IPS DF 19.7 (cell line): ENCODE measurements at regions not wholly inside any gene's neighbourhood (a gene's known extent, or its start where the extent isn't known, plus 50 kb on each side); places are given as distances from the start of the nearest gene placed in this dataset.
"Not testable (repeated sequence)": the region's sequence is repeated elsewhere in the genome, so short reads cannot be mapped to it uniquely, and the experiment has no call there.

Source experiments
- DNase-seq: peaks from one replicate; pipeline ENCODE4 v3.0.0-alpha.2; 2013; ENCODE audit warnings: low read depth, low spot score

DNA sequence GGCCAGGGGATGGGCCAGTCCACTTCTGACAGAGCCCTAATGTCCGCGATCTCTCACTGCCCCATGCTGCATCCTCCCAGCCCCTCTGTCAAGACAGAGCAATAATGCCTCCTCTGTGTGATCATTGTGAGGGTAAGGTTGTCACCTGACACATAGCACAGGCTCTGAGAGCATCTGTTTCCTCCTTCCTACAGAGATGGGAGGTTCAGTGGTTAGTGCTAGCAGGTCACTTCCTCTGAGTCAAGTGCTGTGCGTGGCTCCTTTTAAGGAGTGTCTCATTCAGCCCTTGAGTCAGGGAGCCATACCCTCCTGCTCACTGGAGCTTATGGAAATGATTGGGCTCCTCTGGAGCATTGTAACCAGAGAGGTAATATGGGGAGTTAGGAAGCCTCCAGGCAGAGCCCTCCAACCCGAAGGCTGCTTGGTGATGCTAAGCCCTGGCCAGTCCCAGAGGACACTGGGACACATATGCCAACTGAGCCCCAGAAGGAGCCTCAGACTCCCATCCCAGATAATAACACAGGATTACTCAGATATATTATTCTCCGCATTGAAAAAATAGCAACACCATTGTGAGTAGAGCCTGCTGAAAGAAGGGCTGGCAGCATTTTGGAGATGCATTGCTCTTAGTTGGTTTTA is 189.0 kb downstream of the GALNT1 start:
- no peak for DNase-seq

DNA sequence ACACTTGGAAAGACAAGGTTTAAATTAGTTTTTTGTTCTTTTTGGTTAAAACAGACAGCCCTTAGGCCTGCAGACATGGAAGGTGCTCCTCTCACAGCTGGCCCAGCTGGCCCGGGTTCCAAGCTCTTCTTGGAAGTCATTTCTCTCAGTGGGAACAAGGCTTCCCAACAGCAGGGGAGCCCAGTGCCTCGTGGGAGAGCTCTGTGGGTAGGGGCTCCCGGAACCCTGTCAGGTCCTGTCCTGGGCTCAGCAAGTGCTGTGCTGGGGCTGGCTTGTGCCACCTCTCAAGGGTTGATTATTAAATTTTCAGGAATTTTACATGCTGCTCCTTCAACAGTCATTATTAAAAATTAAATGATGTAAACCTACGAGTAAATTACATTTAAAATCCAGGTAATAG is 189.6 kb downstream of the GALNT1 start:
- DNase-seq: no peak

DNA sequence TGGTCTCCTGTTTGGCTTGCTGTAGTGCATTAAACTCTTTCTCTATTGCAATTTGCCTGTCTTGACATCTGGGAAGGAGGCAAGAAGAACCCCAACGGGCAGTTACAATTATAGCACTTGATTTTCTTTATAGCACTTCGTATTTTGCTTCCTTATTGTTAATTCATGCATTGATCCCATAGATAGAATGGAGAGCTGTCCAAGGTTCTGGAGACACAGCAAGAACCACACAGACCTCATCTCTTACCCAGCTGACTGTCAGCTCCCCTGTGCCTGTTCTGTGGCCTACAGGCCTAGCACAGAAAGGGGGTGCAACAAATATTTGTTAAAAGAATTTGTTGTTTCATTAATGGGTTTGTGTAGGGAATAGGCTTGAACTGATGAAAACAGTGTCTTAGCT is 194.3 kb downstream of the GALNT1 start:
- no peak for DNase-seq

DNA sequence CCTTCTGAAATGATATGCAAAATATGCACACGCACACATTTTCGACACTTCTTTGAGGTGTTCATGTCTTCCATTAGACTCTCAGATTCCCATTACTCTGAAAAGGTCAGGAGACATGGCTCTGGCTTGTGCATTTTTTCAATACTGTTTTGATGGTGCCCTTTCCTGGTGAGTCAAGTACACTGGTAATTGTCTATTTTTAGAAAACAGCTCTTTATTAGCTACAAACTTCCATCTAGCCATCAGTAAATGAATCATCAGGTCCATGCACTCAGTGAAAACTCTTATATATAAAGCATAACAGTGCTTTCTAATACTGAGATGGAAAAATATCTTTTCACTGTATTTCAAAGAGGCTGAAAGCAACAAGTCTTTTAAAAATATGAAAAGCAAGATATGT is 194.9 kb downstream of the GALNT1 start:
- DNase-seq: no peak

DNA sequence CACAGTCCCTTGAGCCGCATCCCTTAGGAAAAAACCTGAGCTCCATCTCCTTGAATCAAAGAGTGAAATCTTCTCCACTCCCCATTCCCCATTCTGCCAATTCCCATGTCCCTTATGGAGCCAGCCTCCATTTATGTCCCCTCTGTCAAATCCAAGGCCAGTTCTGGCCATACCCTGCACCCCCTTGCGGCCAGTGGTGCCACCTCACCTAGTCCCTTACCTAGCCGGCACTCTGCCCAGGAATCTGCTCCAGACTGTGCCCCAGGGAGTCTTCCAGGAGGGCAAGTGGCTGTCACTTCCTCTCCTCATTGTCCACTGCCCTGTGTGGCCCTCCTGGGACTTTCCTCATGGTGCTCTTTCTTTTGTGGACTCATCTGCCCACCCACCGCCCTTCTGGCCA is 195.4 kb upstream of the RMP24 start:
- no peak for DNase-seq

DNA sequence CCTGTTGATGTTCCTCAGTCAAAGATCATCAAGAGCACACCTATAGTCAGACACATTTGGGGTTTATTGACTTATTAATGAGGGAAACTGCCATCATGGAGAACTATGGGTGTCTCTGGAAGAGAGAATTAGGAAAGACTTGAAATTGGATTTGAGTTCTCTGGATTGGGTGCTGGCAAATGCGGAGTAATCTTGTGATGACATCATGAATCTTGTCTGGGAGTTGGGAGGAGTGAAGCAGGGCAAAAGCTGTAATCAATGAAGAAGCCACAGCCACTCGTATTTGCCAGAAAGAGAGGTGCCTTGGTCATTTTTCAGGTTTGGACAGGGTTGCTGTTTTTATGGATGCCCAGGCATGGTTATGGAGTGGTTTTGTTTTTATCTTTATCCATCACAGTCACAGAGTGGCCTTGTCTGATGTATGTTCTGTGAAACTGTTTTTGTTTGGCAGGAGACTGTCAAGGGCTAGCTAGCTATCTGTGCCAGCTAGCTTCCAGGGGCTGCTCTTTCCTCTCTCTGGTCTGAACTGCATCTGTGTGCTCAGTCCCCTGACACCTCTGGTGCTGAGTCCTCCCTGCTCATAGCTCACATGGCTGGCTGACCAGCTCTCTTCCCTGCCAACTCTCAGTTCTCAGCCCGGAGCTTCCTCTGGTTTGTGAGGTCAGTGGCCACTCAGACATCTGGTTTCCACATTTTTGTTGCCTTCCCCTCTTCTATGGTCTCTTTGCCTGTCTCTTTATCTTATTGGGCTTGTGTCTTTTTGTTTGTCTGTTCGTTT is 193.4 kb upstream of the RMP24 start:
- DNase-seq: no peak

DNA sequence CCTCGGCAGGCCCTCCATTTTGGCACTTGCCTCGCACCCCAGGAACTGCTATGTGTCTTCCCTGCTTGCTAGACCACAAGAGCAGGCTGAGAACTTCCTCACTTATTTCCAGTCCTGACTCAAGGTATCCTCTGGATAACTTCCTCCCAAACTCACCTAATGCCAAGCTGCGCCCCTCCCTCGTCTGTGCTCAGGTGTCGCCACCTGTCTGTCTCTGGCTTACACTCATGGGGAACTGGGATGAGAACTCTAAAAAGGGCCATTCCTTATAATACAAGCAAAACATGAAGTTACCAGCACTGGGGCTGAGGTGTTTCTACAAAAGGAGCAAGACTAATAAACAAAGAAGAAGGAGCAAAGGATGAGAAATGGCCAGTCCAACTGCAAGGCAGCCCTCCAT is 191.5 kb upstream of the RMP24 start:
- no peak for DNase-seq

DNA sequence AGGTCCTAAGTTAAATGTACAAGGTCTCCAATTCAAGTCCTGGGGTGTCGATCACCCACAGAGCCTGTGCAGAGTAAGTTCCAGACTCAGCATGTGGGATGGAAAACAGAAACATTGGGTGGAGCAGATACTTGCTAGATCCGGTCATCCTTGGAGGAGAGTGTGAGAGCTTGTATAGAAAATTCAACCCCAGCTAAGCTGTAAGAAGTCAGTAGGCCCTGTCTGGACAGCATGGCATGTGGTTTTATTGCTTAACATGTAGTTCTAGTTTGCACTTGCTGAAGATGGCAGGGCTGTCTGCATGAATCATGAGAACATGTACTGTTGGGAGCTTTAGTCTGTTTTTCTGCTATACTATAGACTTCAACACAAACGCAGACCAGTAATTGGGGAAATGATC is 189.6 kb upstream of the RMP24 start:
- DNase-seq: no peak

DNA sequence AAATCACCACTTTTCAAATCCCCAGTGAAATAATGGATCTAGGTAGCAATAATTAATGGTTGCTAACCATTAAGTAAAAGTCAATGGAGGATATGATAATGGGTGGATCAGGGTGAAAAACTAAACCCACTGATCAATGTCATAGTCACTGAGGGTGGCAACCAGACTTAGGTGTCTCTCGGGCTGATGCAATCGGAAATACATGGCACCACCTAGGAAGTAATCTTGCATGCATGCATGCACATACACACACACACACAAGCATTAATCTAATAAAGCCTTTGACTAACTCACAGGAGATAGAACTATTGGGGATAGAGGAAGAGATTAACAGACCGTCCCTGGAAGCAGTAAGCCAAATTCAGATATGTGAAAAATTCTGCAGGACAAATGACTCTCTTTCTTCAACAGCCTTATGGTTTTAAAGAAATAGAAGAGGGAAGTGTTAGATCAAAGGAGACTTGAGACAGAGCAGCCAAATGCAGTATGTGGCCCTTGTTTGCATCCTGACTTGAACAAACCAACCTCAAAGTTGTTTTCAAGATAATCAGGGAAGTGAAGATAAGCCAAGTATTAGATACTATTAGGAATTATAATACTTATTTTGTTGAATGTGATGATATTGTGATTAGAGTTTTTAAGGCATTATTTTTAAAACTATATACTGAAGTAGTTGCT is 186.0 kb upstream of the RMP24 start:
- DNase-seq: no peak

DNA sequence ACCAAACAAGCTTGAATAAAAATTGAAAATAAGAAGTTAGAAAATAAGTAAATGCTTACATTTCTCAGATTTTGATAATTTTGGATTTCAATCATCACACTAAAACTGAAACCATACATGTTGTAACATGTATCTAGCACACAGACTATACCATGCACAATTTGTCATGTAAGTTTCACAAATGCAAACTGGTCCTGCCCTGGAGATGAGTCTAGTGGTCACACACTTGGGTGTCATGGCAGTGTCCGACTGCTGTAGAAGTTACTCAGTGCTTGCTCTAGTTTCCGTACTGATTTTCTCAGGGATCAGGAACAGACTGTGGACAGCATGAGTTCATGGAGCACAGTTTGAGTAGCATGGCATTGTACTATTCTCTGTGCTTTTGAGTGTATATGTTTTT is 182.9 kb upstream of the RMP24 start:
- DNase-seq: no peak

DNA sequence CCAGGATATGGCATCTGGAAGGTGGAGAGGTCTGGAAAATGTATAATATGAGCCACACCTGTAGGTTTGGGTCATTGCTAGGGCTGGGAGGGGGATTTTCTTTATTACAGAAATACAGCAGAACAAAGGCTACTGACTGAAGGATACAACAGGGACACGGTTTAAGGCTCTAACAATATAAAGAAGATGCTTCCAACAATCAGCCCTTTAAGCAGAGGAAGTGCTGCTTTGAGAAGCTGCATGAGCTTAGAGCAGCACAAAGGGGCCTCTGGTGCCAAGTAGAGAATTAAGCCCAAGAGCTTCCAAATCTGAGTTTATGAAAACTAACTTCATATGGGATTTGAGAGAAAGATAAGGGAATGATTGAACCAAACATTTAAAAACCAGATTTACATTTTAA is 174.5 kb upstream of the RMP24 start:
- DNase-seq: no peak

DNA sequence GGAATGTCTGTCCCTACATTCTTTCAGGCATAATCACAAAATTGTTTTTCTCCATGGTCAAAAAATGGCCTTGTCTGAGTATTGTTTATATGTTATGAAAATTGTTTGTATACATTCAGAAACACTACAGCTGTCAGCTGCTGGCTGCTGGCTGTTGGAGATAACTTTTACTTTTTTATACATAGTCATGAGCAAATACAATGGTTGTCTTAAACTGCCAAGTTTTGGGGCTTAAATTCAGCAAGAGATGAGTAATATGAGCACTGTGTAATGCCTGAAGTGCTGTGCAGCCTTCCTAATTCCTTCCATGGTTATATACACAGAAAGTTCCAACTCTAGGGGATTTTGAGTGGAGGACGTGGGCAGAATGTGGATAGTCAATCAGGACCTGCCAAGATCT is 168.9 kb upstream of the RMP24 start:
- no peak for DNase-seq

DNA sequence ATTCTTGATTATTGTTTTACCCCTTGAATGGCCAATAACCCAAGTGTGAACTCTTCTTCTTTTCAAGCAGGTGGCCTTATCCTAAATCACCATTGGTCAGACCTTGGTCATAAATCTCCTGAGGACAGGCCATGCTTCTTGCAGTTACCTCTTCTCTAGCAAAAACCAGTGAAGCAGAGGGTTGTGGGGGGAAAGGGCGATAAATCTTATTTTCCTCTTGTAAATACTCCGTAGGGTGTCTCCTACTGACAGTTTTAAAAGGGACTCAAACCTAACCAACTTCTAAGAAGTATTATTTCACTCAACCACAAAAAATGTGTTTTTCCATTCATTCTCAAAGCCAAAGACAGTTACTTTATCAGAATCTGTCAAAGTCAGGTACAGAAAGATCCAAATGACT is 168.1 kb upstream of the RMP24 start:
- no peak for DNase-seq

DNA sequence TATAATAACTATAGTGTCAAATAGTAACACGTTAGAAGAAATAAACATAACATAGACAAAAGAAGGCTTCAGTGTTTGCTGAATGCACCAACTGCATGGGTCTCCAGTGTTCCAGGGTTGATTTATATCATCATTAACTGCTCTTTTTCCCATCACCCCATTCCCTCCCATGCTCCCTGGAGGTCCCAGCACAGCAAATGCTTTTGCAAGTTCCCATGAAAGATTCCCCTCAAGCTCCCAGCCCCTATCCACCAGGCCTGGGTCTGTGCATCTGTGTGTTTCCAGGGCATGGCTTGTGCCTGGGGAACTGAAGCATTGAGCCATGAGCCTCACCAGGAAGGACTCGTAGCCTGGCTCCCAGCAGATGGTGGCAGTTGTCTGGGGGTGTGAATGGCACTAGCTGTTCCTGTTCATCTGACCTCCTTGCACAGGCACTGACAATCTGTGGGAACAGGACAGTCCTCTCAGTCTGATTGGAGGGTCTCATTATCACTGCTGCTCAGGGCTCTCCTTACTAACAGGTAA is 164.6 kb upstream of the RMP24 start:
- no peak for DNase-seq

DNA sequence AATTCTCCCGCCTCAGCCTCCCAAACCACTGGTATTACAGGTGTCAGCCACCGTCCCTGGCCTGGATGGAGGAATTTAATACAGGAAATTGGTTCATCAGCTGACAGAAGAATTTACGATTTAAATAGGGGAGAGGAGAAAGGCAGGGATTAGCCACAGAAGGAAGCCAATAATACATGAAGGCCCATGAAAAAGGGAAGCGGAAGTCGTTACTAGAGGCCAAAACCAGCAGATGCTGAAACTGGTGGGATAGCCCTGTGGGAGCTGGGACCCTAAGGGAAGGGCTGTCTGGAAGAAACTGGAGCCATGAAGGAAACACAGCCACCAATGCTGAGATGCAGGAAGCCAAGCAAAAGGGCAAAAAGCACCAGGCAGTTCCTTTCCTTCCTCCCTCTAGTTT is 163.7 kb upstream of the RMP24 start:
- no peak for DNase-seq

DNA sequence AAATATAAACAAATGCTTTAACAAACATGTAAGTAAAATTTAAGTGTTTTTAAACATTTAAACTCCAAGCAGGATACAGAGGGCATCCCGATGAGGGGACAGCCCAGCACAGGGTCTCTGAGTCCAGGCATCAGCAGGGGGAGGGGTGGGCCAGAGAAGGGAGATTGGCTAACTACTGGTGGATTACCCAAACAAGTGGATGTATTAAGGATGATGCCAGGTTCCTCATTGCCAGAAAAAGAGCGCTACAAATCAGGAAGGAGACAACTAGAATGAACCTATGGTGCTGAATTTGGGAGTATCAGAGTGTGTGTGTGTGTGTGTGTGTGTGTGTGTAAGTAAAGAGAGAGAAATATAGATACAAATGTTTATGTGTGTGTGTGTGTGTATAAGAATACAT is 162.0 kb upstream of the RMP24 start:
- no peak for DNase-seq

DNA sequence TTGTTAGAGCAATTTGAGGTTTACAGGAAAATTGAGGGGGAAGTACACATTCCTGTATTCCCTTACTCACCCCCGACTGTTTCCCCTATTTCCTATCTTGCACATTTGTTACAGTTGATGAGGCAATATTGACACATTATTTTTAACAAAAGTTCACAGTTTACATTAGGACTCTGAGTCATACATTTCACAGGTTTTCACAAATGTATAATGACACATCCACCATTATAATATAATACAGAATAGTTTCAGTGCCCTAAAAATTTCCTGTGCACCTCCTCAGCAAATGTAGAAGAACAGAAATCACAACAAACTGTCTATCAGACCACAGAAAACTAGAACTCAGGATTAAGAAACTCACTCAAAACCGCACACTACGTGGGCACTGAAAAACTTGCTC is 160.6 kb upstream of the RMP24 start:
- no peak for DNase-seq

DNA sequence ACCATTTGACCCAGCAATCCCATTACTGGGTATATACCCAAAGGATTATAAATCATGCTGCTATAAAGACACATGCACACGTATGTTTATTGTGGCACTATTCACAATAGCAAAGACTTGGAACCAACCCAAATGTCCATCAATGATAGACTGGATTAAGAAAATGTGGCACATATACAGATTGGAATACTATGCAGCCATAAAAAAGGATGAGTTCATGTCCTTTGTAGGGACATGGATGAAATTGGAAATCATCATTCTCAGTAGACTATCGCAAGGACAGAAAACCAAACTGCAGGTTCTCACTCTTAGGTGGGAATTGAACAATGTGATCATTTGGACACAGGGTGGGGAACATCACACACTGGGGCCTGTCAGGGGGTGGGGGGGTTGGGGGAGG is 157.5 kb upstream of the RMP24 start:
- DNase-seq: not testable (repeated sequence)

DNA sequence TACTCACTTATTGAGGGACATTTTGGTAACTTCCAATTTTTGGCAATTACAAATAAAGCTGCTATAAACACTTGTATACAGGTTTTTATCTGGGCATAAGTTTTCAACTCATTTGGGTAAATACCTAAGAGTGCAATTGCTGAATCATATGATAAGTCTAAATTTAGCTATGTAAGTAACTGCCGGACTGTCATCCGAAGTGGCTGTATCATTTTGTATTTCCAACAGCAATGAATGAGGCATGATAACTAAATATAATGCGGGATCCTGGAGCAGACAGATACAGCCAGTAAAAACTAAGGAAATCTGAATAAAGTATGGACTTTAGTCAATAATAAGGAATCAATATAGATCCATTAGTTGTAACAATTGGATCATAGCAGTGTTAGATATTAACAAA is 156.5 kb upstream of the RMP24 start:
- DNase-seq: no peak

DNA sequence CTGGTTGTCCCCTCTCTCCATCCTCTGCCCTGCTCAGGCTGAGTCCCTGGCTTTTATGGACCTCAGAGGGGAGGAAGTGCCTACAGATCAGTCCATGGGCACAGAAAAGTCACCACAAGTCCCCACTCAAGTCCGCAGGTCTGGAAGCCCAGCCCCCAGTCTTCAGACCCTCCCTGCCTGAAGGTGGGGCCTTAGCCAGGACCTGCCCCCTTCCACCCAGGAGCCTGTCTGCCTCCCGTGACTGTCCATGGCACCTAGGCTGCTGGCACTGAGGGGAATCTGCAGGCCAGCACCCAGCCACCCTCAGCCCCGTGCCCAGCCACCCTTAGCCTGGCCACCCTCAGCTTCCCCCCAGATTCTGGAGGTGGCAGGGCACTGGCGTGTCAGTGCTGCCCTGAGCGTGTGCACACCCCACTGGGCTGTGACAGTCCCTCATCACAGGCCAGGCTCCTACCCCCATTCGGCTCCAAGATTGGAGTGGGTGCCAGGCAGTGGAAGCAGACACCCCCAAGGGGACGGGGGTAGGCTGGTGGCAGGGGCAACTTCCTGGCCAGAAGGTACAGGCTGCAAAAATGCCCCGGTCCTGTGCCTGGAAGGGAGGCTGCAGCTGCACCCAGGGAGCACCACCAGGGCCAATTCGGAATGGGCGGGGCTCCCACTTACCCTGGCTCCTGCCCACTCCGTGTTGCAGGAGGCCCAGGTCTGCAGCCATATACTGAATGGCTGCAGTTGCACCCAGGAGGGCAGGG is 154.7 kb upstream of the RMP24 start:
- no peak for DNase-seq

DNA sequence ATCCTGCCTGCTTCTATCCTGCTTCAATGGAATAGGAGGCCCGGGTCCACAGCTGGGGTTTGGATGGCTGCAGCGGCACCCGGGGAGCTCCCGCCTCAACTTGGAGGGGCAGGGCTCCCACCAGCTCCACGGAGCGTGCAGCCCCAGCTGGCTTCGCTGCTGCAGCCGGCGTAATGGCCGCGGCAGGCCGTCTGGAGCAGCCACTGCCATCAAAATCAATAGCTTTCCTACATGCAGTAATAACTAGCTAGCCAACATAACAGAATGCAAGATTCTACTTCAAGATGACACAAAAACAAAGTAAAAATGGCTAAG is 154.2 kb upstream of the RMP24 start:
- DNase-seq: no peak

DNA sequence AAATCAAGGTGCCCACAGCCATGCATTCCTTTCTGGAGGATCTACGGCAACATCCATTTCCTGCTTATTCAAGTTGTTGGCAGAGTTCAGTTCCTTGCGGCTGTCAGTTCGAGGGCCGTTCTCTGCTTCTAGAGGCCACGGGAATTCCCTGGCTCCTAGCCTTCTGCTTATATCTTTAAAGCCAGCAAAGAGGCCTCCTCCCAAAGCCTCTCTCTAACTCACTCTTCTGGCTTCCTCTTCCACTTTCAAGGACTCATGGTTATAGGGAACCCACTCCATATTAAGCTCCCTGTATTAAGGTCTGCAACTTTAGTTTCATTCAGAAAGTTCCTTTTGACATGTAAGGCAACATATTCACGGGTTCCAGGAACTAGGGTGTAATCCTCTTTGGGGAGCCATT is 150.1 kb upstream of the RMP24 start:
- no peak for DNase-seq
